ENCODE measurements at regions not wholly inside any gene's neighbourhood (a gene's known extent, or its start where the extent isn't known, plus 50 kb on each side); places are given as distances from the start of the nearest gene placed in this dataset.
"Not testable (repeated sequence)": the region's sequence is repeated elsewhere in the genome, so short reads cannot be mapped to it uniquely, and the experiment has no call there.

DNA sequence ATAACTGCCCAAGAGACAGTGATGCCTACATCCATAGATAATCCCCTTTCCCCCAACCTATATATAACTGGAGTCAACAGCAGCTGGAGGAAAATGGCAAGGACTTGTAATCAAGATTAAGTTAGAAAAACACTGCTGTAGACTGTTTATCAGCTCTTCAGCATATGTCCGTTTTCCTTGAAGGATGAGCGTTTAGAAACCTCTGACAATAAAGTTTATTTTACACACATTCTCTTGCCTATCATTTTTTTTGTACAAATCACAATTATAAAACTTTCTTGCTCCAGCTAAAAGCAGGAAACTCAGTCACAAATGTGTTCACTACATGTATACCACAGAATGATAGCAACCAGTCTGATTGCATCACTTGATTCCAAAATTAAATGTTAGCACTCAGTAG, 50.8 kb downstream of the PPIAL4G start:
- DNase-seq (ENCODE audit: low read depth in 2 of 2), result not testable (repeated sequence)

DNA sequence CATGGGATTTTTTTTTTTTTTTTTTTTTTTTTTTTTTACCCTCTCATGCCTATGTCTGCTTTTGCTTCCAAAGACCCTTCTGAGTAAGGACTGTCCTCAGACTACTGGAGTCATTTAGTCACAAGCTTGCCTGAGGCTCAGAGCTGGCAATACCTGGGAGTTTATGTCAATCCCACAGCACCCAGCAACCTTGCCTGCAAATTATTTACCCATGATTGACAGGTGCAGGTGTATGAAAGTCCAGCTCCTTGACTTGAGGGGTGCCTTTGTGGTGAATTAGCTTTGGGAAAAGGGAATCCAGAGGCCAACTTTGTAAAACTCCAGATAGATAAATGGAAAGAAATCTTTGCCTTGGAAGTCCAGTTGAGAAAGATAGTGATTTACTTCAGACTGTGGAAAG, 53.2 kb downstream of the PPIAL4G start:
- not testable (repeated sequence) for DNase-seq (ENCODE audit: low read depth in 2 of 2)

DNA sequence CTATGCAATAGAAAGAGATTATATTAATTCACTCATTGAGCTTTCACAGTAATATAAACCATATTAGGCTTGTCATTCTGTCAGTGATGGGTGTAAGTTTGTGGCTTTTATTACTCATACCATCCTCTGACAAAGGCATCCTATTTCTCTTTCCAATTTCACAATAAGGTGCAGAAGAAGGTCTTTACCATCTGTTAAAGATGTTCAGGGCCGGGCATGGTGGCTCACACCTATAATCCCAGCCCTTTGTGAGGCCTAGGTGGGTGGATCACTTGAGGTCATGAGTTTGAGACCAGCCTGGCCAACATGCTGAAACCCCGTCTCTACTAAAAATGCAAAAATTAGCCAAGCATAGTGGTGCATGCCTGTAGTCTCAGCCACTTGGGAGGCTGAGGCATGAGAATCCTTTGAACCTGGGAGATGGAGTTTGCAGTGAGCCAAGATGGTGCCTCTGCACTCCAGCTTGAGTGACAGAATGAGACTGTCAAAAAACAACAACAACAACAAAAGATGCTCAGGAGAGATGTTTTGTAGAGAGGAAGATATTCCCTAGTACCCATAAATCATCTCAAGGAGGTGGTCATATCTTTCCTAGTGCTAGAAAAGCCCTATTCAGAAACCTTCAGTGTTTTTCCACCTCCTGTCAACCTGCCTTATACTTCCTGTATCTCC, 56.0 kb downstream of the PPIAL4G start:
- DNase-seq (ENCODE audit: low read depth in 2 of 2), result not testable (repeated sequence)

DNA sequence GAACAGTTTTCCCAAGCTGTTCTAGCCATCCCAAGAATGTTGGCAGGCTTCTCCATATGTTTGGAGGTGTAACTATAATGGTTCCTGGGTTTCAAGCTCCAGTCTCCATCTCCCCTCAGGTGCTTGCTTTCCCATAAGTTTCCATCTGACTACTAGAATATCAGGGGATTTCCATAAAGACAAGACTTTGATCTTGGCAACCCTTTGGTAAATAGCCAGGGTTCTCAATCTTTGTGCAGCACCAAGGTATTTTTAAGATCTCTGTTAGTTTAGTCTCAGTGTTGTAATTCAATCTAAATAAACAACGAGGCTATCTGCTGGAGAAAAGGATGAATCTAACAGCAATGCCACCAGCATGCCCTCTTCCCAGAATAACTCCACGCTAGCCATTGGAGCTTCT, 56.7 kb downstream of the PPIAL4G start:
- not testable (repeated sequence) for DNase-seq (ENCODE audit: low read depth in 2 of 2)

DNA sequence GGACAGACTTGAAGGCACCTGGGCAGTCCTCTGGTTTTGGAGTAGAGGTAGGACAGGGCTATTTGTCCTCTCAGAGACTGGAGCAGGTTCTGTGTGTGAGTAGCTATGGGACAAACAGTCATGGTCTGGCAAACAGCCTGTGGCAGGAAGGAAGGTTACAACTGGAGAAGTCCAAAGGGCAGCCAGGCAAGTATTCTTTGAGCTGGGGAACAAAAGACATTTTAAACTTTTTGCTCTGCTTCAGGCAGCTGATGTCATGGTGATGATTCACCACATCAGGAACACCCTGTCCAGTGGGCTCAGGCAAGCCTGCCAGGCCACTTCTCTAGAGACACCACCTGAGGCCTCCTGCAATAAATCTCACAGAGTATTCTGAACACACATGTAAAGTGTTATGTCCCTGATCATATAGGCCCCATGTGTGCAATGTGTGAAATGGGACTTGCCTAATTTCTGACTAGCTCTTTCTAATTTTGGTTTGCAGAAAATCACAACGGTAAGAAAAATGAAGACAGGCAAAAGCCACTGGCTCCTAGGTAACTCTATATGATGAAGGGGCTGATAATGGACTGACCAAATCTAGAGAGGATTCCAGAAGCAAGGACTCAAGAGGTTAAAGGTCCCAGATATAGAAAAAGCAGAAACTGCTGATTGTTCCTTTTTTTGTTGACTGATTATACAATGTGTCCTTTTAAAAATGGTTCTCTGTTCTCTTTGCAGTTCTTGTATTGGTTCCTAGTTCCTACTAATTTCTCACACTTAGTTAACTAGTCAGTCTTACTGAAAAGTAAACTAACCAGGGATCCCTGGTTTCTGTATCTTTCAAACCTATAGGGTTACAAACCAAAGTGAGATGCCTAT, 58.7 kb downstream of the PPIAL4G start:
- DNase-seq (ENCODE audit: low read depth in 2 of 2), result not testable (repeated sequence)

DNA sequence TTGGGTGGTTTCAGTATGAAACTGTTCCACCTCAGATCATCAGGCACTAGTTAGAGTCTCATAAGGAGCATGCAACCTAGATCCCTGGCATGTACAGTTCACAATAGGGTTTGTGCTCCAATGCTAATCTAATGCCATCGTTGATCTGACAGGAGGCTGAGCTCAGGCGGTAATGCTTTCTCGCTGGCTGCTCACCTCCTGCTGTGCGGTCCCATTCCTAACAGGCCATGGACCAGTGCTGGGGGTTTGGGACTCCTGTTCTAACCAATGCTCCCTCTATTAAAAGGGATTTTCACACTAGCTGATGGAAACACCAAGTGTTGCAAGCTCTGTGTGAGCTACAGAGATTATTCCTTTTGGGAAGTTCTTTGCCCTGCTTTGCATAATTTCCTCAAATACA, 60.2 kb downstream of the PPIAL4G start:
- not testable (repeated sequence) for DNase-seq (ENCODE audit: low read depth in 2 of 2)

DNA sequence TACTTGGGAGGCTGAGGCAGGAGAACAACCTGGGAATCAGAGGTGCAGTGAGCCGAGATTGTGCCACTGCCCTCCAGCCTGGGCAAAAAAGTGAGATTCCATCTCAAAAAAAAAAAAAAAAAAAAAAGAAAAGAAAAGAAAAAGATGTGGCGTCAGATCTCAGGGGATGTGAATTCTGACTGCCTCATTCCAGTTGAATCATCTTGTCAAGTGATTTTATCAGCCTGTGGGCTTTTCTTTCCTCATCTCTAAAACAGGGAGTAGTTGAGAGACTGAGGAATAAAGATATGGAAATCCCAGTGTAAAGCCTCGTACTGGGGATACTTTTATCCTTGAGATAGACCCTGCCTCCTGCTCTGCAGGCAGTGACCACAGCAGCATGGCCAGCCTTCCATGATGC, 65.9 kb downstream of the PPIAL4G start:
- not testable (repeated sequence) for DNase-seq (ENCODE audit: low read depth in 2 of 2)

DNA sequence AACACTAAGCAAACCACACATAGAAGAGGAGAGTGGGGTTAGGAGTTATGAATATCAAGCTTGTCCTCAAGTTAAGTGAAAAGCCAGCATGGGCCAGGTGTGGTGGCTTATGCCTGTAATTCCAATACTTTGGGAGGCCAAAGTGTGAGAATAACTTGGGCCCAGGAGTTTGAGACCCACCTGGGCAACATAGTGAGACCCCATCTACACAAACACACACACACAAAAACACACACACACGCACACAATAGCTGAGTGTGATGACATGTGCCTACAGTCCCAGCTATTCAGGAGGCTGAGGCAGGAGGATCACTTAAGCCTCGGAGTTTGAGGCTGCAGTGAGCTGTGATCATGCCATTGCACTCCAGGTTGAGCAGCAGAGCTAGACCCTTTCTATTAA, 69.7 kb downstream of the PPIAL4G start:
- not testable (repeated sequence) for DNase-seq (ENCODE audit: low read depth in 2 of 2)

DNA sequence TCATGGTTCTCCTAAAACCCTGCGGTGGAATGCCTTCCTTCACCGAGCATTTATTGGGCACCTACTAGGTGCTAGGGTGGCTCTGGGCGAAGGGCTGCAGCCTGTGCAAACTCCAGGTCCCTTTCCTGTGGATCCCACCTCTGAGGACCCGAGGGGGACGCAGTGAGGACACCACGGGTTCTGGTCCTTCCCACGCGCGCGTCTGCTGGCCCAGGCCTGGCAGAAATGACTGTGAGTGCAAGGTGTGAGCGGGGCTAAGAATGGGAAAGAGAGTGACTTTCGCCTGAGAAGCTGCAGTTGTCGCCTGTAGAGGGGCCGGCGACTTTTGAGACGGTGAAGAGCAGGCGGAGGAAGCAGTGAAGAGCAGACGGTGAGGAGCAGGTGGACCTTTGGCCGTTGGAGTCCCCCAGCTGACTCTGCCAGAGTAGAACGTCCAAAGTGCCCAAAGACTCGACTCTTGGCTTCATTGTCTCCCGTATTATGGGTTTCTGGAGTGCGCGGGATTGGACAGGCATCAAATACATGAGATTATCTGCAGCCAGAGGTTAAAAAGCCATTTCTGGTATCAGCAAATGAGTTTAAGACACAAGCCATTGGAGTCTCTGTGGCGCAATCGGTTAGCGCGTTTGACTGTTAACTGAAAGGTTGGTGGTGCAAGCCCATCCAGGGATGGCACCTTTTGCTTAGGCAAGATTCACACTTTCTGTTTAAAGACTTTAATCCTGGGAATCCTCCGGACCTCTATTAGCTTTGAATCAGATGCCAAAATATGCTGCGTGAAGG, 78.1 kb downstream of the PPIAL4G start:
- DNase-seq (ENCODE audit: low read depth in 2 of 2), result not testable (repeated sequence)

DNA sequence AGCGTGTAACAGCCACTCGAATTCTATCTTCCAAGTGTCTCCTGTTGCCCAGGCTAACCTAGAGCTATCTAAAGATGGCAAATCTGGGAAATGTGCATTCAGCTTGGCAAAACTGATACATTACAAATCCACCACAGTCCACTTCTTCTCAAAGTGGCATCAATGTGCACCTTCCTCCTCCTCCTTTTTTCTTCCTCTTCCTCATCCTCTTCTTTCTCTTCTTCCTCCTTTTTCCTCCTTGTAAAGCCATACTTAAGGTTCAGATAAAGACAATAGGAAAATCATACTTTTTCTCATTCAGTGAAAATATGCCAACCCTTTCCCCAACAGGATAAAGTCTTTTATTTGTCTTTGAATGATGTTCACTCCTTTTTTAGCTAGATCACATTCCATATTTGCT, 79.2 kb downstream of the PPIAL4G start:
- DNase-seq (ENCODE audit: low read depth in 2 of 2), result not testable (repeated sequence)

DNA sequence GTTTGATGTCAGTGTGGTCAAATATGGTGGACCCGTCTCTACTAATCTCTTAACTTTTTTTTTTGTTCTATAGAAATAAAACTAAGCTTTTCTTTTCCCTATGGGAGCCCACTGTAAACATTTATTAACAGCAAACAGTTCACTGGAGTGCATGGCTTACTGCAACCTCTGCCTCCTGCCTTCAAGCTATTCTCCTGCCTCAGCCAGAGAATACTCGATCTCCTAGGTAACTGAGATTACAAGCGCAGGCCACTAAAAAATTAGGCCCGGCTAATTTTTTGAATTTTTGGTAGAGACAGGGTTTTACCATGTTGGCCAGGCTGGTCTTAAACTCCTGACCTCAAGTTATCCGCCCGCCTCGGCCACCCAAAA, 80.0 kb downstream of the PPIAL4G start:
- not testable (repeated sequence) for DNase-seq (ENCODE audit: low read depth in 2 of 2)

DNA sequence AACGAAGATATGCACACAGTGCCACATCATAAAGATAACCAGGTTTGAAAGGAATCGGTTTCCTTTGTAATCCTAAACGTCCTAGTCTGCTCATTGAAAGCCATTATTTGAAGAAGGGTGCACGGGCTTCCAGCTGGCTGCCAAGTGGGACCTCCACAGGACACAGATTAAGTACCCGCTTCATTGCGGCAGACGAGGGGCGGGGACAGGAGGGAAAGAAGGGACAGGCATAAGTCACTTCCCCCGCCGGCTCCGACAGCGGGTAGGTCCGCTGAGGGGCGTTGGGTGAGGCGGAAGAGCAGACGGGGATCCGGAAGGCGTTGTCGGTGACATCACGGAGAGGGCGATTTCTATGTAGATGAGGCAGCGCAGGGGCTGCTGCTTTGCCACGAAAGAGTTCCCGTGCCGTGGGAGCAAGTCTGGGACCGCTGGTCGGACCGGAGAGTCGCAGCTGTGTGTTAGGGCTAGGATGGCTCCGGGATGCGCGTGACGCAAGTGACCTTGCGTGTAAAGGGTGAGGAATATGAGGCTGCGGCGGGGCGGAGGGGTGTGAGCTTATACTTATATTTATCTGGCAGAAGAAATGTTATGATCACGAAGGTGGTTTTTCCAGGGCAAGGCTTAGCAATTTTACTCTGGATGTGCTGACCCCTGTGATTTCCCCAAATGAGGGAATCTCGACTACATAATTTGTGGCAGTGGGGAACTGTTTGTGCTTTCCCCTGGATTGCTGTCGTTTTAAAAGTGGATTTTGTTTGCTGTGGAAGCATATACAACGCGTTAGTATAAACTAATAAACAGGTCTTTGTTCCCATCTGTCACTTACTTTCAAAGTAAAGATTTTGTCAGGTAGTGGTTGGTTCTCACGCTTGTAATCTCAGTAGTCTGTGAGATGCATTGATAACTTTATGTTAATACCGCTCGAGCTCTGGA, 80.7 kb downstream of the PPIAL4G start:
- peak; percentile 74 to 81 for DNase-seq (ENCODE audit: low read depth in 2 of 2)

DNA sequence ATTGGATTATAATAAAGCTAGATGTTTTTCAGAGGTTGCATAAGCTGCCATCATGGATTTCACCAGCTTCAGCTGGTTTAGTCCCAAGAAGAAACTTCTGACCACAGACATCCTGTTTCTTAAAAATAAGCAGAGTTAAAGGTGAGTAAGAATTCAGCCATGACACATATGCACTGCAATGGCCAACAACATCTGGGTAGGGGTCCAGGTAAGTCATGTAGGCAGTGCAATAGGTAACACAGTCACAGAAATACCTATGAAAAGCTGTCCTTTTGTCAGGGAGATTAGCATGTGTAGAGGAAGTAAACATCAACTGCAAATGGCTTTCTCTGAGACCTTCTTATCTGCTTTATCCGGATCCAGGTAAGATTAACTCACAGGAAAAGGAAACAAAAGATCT, 85.6 kb downstream of the PPIAL4G start:
- not testable (repeated sequence) for DNase-seq (ENCODE audit: low read depth in 2 of 2)

DNA sequence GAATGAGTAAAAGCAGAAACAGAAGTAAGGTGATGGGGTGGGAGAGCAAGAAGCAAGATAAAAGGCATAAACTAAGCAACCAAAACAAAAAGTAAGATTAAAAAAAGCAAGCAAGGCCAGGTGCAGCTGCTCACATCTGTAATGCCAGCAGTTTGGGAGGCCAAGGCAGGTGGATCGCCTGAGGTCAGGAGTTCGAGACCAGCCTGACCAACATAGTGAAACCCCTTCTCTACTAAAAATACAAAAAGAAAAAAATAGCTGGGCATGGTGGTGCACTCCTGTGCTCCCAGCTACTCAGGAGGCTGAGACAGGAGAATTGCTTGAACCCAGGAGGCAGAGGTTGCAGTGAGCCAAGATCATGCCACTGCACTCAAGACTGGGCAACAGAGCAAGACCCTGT, 90.6 kb downstream of the PPIAL4G start:
- DNase-seq (ENCODE audit: low read depth in 2 of 2), result not testable (repeated sequence)

DNA sequence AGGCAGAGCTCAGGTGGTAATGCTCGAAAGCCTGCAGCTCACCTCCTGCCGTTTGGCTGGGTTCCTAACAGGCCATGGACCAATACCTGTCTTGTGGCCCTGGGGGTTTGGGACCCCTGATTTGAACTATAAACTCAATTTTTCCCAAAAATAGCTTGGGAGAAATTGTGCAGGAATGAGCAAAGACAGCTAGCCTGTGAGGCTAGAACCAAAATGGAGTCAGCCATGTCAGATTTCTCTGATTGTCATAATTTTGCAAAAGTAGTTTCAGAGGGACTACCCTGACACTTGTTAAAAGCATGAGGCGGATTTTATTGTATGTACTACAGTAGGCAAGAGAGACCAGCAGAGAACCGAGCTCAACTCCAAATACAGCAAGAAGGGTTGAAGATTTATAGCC, 91.8 kb downstream of the PPIAL4G start:
- DNase-seq (ENCODE audit: low read depth in 2 of 2), result not testable (repeated sequence)

DNA sequence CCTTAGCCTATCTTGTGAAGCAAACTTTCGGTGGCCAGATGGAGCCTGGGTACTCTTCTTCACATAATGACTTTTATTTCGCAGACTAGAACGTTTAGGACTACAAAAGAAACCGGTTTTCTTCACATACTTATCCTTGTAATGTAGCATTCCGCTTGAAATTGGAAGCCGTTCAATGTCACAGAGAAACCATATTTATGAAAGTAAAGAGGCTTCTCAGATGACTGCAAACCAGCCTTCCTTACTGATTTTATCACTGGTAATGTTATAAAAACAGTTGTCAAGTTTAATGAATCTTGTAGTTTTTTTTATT, 94.1 kb downstream of the PPIAL4G start:
- no peak for DNase-seq (ENCODE audit: low read depth in 2 of 2)

DNA sequence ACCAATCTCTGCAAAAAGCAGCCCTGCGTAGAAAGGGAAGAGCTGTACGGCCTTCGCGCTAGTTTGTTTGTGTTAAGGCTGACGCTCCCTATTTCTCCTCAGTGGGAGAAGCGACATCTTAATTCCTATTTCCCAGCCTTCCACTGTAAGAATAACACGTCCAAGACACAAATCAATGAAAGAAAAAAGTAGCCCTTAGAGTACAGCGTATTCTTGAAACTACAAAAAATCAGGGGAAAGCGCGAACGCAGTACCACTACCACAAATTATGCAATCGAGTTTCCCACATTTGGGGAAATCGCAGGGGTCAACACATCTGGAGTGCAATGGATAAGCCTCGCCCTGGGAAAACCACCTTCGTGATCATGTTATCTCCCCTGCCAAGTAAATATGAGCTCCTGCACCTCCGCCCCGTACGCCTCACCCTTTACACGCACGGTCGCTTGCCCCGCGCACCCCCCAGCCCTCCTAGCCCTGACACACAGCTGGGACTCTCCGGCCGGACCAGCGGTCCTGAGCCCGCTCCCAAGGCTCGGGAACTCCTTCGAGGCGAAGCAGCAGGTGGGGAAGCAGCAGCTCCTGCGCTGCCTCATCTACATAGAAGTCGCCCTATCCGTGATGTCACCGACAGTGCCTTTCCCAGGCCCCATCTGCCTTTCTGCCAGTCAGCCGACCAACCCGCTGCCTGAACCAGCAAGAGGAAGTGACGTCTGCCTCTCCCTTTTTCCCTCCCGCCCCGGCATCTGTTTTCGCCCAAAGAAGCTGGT, 94.7 kb downstream of the PPIAL4G start:
- DNase-seq (ENCODE audit: low read depth in 2 of 2), result peak; percentile 79 to 82

DNA sequence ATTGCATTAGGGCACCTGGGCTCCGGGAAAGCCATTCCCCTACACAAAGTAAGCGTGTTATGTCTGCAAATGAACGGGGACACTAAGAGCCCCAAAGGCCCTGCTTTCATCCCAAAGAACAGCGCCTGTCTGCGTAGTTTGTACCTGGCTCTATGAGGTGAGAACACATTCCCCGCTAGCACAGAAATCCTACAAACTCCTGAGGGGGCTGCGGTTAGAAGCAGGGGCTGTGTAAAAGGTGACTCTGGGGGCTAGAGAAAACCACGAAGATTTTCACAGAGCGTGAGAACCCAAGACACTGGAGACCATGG, 95.2 kb downstream of the PPIAL4G start:
- not testable (repeated sequence) for DNase-seq (ENCODE audit: low read depth in 2 of 2)

DNA sequence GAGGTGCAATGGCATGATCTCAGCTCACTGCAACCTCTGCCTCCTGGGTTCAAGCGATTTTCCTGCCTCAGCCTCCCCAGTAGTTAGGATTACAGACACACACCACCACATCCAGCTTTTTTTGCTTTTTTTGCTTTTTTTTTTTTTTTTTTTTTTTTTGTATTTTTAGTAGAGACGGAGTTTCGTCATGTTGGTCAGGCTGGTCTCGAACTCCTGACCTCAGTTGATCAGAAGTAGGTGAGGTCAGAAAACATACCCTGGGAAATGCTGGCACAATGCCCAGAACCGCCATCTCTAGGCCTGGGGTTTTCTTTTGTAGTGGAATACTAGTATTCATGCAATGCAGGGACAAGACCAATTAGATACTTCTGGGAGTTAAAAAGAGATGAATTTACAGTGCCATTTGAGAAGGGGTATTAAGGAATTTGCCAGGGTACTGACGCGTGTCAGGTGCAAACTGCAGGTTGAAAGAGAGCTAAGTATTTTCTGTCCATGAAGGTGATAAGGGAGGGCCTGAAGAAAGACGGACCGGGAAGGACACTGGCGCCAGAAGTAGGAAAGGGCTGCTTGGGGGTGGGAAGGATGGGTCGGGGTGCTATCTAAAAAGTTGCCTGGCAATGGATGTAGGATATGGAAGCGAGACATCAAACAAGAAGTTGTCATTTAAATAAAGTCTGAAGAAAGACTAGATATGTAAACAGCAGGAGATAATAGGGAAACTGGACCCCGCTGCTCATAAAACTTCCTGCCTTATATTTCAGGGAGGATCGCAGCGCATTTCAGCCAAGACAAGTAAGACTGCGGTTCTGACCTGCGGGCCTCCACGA, 95.8 kb downstream of the PPIAL4G start:
- DNase-seq (ENCODE audit: low read depth in 2 of 2), result not testable (repeated sequence)

DNA sequence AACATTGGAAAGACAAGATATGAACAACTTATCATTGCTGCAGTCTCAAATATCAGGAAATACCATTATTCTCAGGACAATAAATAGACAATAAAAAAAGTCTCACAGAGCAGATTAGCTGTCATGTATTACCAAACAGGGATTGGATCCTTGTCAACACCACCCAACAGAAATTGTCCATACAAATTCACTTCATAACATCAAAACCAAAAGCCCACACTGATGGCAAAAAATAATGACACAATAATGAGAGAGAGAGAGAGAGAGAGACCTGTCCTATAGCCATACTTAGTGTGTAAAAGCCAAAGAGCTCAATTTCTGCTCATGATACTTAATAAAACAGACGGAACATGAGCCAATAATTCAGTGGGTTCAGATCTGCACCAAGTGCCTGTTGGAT, 96.5 kb downstream of the PPIAL4G start:
- DNase-seq (ENCODE audit: low read depth in 2 of 2), result no peak

All from stimulated activated CD8-positive, alpha-beta memory T cell treated with anti-CD3 and anti-CD28 coated beads, Interleukin-7, amount 100 ng/mL, for 4 hours (primary cell).